Endodermal cell (in vitro differentiated cells): ENCODE measurements at regions not wholly inside any gene's neighbourhood (a gene's known extent, or its start where the extent isn't known, plus 50 kb on each side); places are given as distances from the start of the nearest gene placed in this dataset.

ENCODE experiments used
- DNase-seq: peaks from one replicate; pipeline ENCODE4 v3.0.0-alpha.2; 2017
- H3K27ac ChIP-seq: 2 replicates; pipeline ENCODE4 v1.5.1; 2013; ENCODE audit warnings: mild to moderate bottlenecking, low read depth, low read length, moderate library complexity
- H3K27me3 ChIP-seq: 2 replicates; pipeline ENCODE4 v1.6.1; 2013; ENCODE audit warnings: mild to moderate bottlenecking, low read length, moderate library complexity; ENCODE audit not compliant: insufficient read depth, control insufficient read depth, poor library complexity, severe bottlenecking
- H3K36me3 ChIP-seq: 2 replicates; pipeline ENCODE4 v1.7.0; 2013; ENCODE audit warnings: mild to moderate bottlenecking, low read length, moderate library complexity; ENCODE audit not compliant: control insufficient read depth, insufficient read depth
- H3K4me1 ChIP-seq: one replicate; pipeline ENCODE4 v1.7.0; 2013; ENCODE audit warnings: low read length; ENCODE audit not compliant: control insufficient read depth, insufficient read depth
- H3K4me3 ChIP-seq: 2 replicates; pipeline ENCODE4 v1.5.1; 2013; ENCODE audit warnings: mild to moderate bottlenecking, low read length, moderate library complexity
- H3K9ac ChIP-seq: 2 replicates; pipeline ENCODE4 v1.6.1; 2013; ENCODE audit warnings: mild to moderate bottlenecking, low read length, moderate library complexity; ENCODE audit not compliant: poor library complexity, severe bottlenecking; ENCODE audit errors: extremely low read depth
- H3K9me3 ChIP-seq: 2 replicates; pipeline ENCODE4 v1.6.1; 2013; ENCODE audit warnings: mild to moderate bottlenecking, low read length, moderate library complexity; ENCODE audit not compliant: control insufficient read depth
- H3K27ac Mint-ChIP-seq: 2 replicates; pipeline ENCODE4 v1.8.0; 2020; ENCODE audit warnings: mixed read lengths
- H3K27me3 Mint-ChIP-seq: 2 replicates; pipeline ENCODE4 v1.8.0; 2021; ENCODE audit warnings: mild to moderate bottlenecking, mixed read lengths; ENCODE audit not compliant: insufficient read depth
- H3K36me3 Mint-ChIP-seq: 2 replicates; pipeline ENCODE4 v1.8.0; 2020; ENCODE audit warnings: low read depth, mixed read lengths
- H3K4me1 Mint-ChIP-seq: 2 replicates; pipeline ENCODE4 v1.8.0; 2020; ENCODE audit warnings: mixed read lengths
- H3K4me3 Mint-ChIP-seq: 2 replicates; pipeline ENCODE4 v1.8.0; 2020; ENCODE audit warnings: mild to moderate bottlenecking, moderate library complexity, mixed read lengths
- H3K9me3 Mint-ChIP-seq: 2 replicates; pipeline ENCODE4 v1.8.0; 2020; ENCODE audit warnings: mild to moderate bottlenecking, mixed read lengths
- CTCF ChIP-seq: fragments of 200-600 bp; sonication (generic); conservative IDR thresholded peaks from 2 replicates; pipeline ENCODE4 v1.5.0; 2021; ENCODE audit warnings: antibody characterized with exemption, mild to moderate bottlenecking
- WGBS, 2 experiments: methylation state at CpG; one replicate each; pipeline versions ENCODE4 v1.1.5 to v1.1.7; 2013; ENCODE audit warnings: missing lambda C conversion rate in 2 of 2, mixed read lengths in 1 of 2; ENCODE audit not compliant: insufficient coverage in 1 of 2, insufficient read length in 1 of 2; 5-methylcytosine and 5-hydroxymethylcytosine counted together

- DNase-seq, result no peak
- 90 to 92% methylated on average over 4 of the region's 4 CpGs for WGBS, 2 experiments
- Histone ChIP-seq H3K4me1 (no peaks in the 10 kb centered on the region), H3K27ac (no peak overlapping the region), H3K9me3 (no peaks in the 10 kb centered on the region), H3K9ac (no peak overlapping the region), H3K36me3 (no peaks in the 10 kb centered on the region), H3K27me3 (no peaks in the 10 kb centered on the region), H3K4me3 (no peak overlapping the region)
- Mint-ChIP-seq H3K4me3 (no peak overlapping the region), H3K27me3 (no peaks in the 10 kb centered on the region), H3K4me1 (no peaks in the 10 kb centered on the region), H3K9me3 (no peaks in the 10 kb centered on the region), H3K36me3 (peaks cover 4% of the 10 kb centered on the region), H3K27ac (no peak overlapping the region)
- TF ChIP-seq CTCF, result no peak
These were observed 452.9 kb downstream of the UTRN start for GRCh38 chr6:144737998-144738397.

GRCh38 chr6:144739873-144740272 lies 454.7 kb downstream of the UTRN start:
- Histone ChIP-seq H3K27ac (no peak overlapping the region), H3K4me3 (no peak overlapping the region), H3K4me1 (no peaks in the 10 kb centered on the region), H3K27me3 (no peaks in the 10 kb centered on the region), H3K9me3 (no peaks in the 10 kb centered on the region), H3K36me3 (no peaks in the 10 kb centered on the region), H3K9ac (no peak overlapping the region)
- TF ChIP-seq CTCF, result no peak
- Mint-ChIP-seq H3K36me3 (no peaks in the 10 kb centered on the region), H3K27me3 (no peaks in the 10 kb centered on the region), H3K4me3 (no peak overlapping the region), H3K9me3 (no peaks in the 10 kb centered on the region), H3K27ac (no peak overlapping the region), H3K4me1 (peaks cover 5% of the 10 kb centered on the region)
- no peak for DNase-seq
- WGBS, 2 experiments, result 92% methylated on average over 1 of the region's 1 CpG; no CpG with 5 or more reads in 1 of the 2 experiments

GRCh38 chr6:144741659-144742058 lies 456.5 kb downstream of the UTRN start:
- DNase-seq, result no peak
- no peaks in the 10 kb centered on the region for H3K9me3 ChIP-seq
- no peak overlapping the region for H3K4me3 ChIP-seq
- H3K4me1 ChIP-seq, result no peaks in the 10 kb centered on the region
- no peaks in the 10 kb centered on the region for H3K27me3 ChIP-seq
- Mint-ChIP-seq H3K9me3 (no peaks in the 10 kb centered on the region), H3K4me1 (peaks cover 13% of the 10 kb centered on the region), H3K27me3 (no peaks in the 10 kb centered on the region), H3K36me3 (no peaks in the 10 kb centered on the region), H3K4me3 (no peak overlapping the region), H3K27ac (no peak overlapping the region)
- TF ChIP-seq CTCF, result no peak
- no peak overlapping the region for H3K9ac ChIP-seq
- H3K27ac ChIP-seq, result no peak overlapping the region
- WGBS, 2 experiments, result 89 to 100% methylated on average over 2 to 3 of the region's 3 CpGs
- H3K36me3 ChIP-seq, result no peaks in the 10 kb centered on the region
